HCT116 (cell line): ENCODE measurements at regions not wholly inside any gene's neighbourhood (a gene's known extent, or its start where the extent isn't known, plus 50 kb on each side); places are given as distances from the start of the nearest gene placed in this dataset.

Experiments
- ATAC-seq: fragments of 200-7000 bp; cut with Tn5 transposase; 2 replicates; pipeline ENCODE4 v1.9.1; 2020; ENCODE audit warnings: mild to moderate bottlenecking, moderate library complexity
- BruUV-seq: library from RNA; stranded (reverse); fragments of 400-500 nt; replicated peaks from 2 replicates; lab custom pipeline; 2021; lab: Mats Ljungman, UMichigan
- CTCF ChIA-PET: fragments of 300-600 bp; sonication (Branson Sonifier 250); formaldehyde crosslinking; loops from one replicate; lab custom pipeline; 2021; ENCODE audit warnings: antibody characterized with exemption; lab: Charles Lee
- POLR2A ChIA-PET: fragments of 300-600, 350-600 bp; sonication (Branson Sonifier 250); formaldehyde crosslinking; loops from one replicate; lab custom pipeline; 2021; ENCODE audit warnings: antibody characterized with exemption; lab: Charles Lee
- RAD21 ChIA-PET, 2 experiments: fragments of 300-600 bp; sonication (Branson Sonifier 250); formaldehyde crosslinking; loops; one replicate each; lab custom pipeline; 2023; ENCODE audit warnings: low total read pairs in 2 of 2; ENCODE audit not compliant: uncharacterized antibody in 2 of 2, unreplicated experiment in 2 of 2, low non-redundant PET in 1 of 2; lab: Charles Lee
- DNase-seq: peaks from one replicate; pipeline ENCODE4 v3.0.0-alpha.2; 2010; ENCODE audit warnings: low read depth, low spot score
- H2AFZ ChIP-seq: fragments of 200-600 bp; shearing (Covaris generic), sonication (generic); 2 replicates; pipeline ENCODE4 v1.6.1; 2017; ENCODE audit warnings: low read depth, mixed run types, mixed read lengths, antibody characterized with exemption, low read length; ENCODE audit not compliant: poor library complexity, severe bottlenecking
- H3K27ac ChIP-seq: 2 replicates; pipeline ENCODE4 v1.5.1; 2012; ENCODE audit warnings: low read depth, low read length
- H3K27me3 ChIP-seq: fragments of 200-600 bp; sonication (generic); 2 replicates; pipeline ENCODE4 v1.6.1; 2016; ENCODE audit warnings: mixed run types, low read length, mixed read lengths; ENCODE audit not compliant: insufficient read depth
- H3K36me3 ChIP-seq, 2 experiments: fragments of 200-500 bp in 1 of 2; fragments of 200-600 bp in 1 of 2; sonication (Bioruptor generic) in 1 of 2; sonication (generic) in 1 of 2; 2 replicates each; pipeline versions ENCODE4 v1.5.1 to v1.6.1; 2014 to 2016; ENCODE audit warnings: low read length in 2 of 2, inconsistent platforms in 1 of 2, mixed read lengths in 1 of 2, mixed run types in 1 of 2; ENCODE audit not compliant: insufficient read depth in 2 of 2, control insufficient read depth in 1 of 2
- H3K4me1 ChIP-seq, 2 experiments: fragments of 200-600 bp in 1 of 2; sonication (generic) in 1 of 2; 2 replicates each; pipeline versions ENCODE4 v1.5.1 to v1.6.1; 2012 to 2017; ENCODE audit warnings: low read length in 2 of 2, inconsistent platforms in 1 of 2, mild to moderate bottlenecking in 1 of 2, mixed read lengths in 1 of 2, mixed run types in 1 of 2, moderate library complexity in 1 of 2; ENCODE audit not compliant: insufficient read depth in 2 of 2, control insufficient read depth in 1 of 2
- H3K4me2 ChIP-seq: fragments of 200-600 bp; sonication (generic); 2 replicates; pipeline ENCODE4 v1.6.1; 2017; ENCODE audit warnings: mixed run types, low read length, mixed read lengths
- H3K4me3 ChIP-seq, 2 experiments: fragments of 200-600 bp in 1 of 2; sonication (generic) in 1 of 2; replicated peaks in 1 of 2; 2 replicates each; pipeline ENCODE4 v1.5.1; 2011 to 2016; ENCODE audit warnings: low read length in 2 of 2, control low read depth in 1 of 2, low read depth in 1 of 2, mild to moderate bottlenecking in 1 of 2, mixed read lengths in 1 of 2, mixed run types in 1 of 2
- H3K79me2 ChIP-seq: fragments of 200-600 bp; sonication (generic); 2 replicates; pipeline ENCODE4 v1.6.1; 2017; ENCODE audit warnings: mild to moderate bottlenecking, mixed run types, low read length, moderate library complexity, mixed read lengths; ENCODE audit not compliant: insufficient read depth
- H3K9ac ChIP-seq: fragments of 200-600 bp; sonication (generic); 2 replicates; pipeline ENCODE4 v1.6.1; 2016; ENCODE audit warnings: low read length, mixed read lengths
- H3K9me2 ChIP-seq: fragments of 200-600 bp; sonication (generic), shearing (Covaris generic); 2 replicates; pipeline ENCODE4 v1.6.1; 2017; ENCODE audit warnings: mixed run types, mild to moderate bottlenecking, moderate library complexity; ENCODE audit not compliant: insufficient read depth
- H3K9me3 ChIP-seq, 2 experiments: fragments of 200-500 bp in 1 of 2; fragments of 200-600 bp in 1 of 2; sonication (Bioruptor generic) in 1 of 2; sonication (generic) in 1 of 2; 2 replicates each; pipeline ENCODE4 v1.6.1; 2014 to 2017; ENCODE audit warnings: low read length in 2 of 2, mixed read lengths in 2 of 2, inconsistent platforms in 1 of 2, low read depth in 1 of 2, mild to moderate bottlenecking in 1 of 2, mixed run types in 1 of 2, moderate library complexity in 1 of 2; ENCODE audit not compliant: control insufficient read depth in 1 of 2, insufficient read depth in 1 of 2
- H4K20me1 ChIP-seq: fragments of 200-600 bp; sonication (generic), shearing (Covaris generic); 2 replicates; pipeline ENCODE4 v1.6.1; 2017; ENCODE audit warnings: mixed run types, mild to moderate bottlenecking, moderate library complexity; ENCODE audit not compliant: insufficient read depth
- ATF3 ChIP-seq: IDR thresholded peaks from 2 replicates; pipeline ENCODE4 v1.6.1; 2012
- CBX3 ChIP-seq: IDR thresholded peaks from 2 replicates; pipeline ENCODE4 v1.6.1; 2012; ENCODE audit warnings: low read depth
- CTCF ChIP-seq, 3 experiments: fragments of 200-600 bp in 1 of 3; sonication (generic) in 1 of 3; IDR thresholded peaks in 2 of 3; conservative IDR thresholded peaks in 1 of 3; 2 replicates each; pipeline ENCODE4 v1.5.1; 2012 to 2017; ENCODE audit warnings: low read depth in 2 of 3, low read length in 2 of 3, antibody characterized with exemption in 1 of 3, borderline replicate concordance in 1 of 3, control low read depth in 1 of 3, mild to moderate bottlenecking in 1 of 3, mixed read lengths in 1 of 3, mixed run types in 1 of 3, moderate library complexity in 1 of 3; ENCODE audit not compliant: insufficient read depth in 1 of 3
- EGR1 ChIP-seq: IDR thresholded peaks from 2 replicates; pipeline ENCODE4 v1.6.1; 2012; ENCODE audit warnings: low read depth
- ELF1 ChIP-seq: IDR thresholded peaks from 2 replicates; pipeline ENCODE4 v1.6.1; 2012; ENCODE audit warnings: low read depth, borderline replicate concordance
- EZH2 ChIP-seq: fragments of 200-600 bp; sonication (generic); IDR thresholded peaks from 2 replicates; pipeline ENCODE4 v1.6.1; 2017; ENCODE audit warnings: antibody characterized with exemption, mixed run types
- JUND ChIP-seq: IDR thresholded peaks from 2 replicates; pipeline ENCODE4 v1.6.1; 2012
- POLR2A ChIP-seq: IDR thresholded peaks from 2 replicates; pipeline ENCODE4 v1.7.0; 2011; ENCODE audit warnings: borderline replicate concordance; ENCODE audit not compliant: insufficient read depth, insufficient read length; ENCODE audit errors: extremely low read depth
- POLR2AphosphoS5 ChIP-seq: IDR thresholded peaks from 2 replicates; pipeline ENCODE4 v1.6.1; 2011; ENCODE audit warnings: mild to moderate bottlenecking, low read depth, low read length, moderate library complexity
- RAD21 ChIP-seq: IDR thresholded peaks from 2 replicates; pipeline ENCODE4 v1.6.1; 2012; ENCODE audit warnings: low read depth, mild to moderate bottlenecking
- TCF7L2 ChIP-seq: IDR thresholded peaks from 2 replicates; pipeline ENCODE4 v1.7.0; 2011; ENCODE audit warnings: borderline replicate concordance, inconsistent platforms; ENCODE audit not compliant: insufficient read depth, insufficient read length; ENCODE audit errors: extremely low read depth
- YY1 ChIP-seq: IDR thresholded peaks from 2 replicates; pipeline ENCODE4 v1.6.1; 2011; ENCODE audit warnings: low read length, low read depth, moderate library complexity, mild to moderate bottlenecking; ENCODE audit not compliant: insufficient replicate concordance; ENCODE audit errors: extremely low read depth
- ZBTB33 ChIP-seq: IDR thresholded peaks from 2 replicates; pipeline ENCODE4 v1.6.1; 2011; ENCODE audit warnings: mild to moderate bottlenecking, low read length, moderate library complexity; ENCODE audit not compliant: insufficient replicate concordance; ENCODE audit errors: extremely low read depth
- ZNF274 ChIP-seq: fragments of 200-500 bp; sonication (Bioruptor generic); IDR thresholded peaks from 2 replicates; pipeline ENCODE4 v1.6.1; 2014; ENCODE audit warnings: mild to moderate bottlenecking, low read depth, low read length, inconsistent platforms
- intact Hi-C: fragments of 100-400 bp; cut with micrococcal nuclease; formaldehyde crosslinking; loops from 2 replicates; pipeline ENCODE4 v1.10.0; 2022

- TF ChIP-seq ZBTB33 (no peak), YY1 (no peak), TCF7L2 (no peak), POLR2A (no peak)
These were observed 182.4 kb upstream of the MC4R start (continued) for GRCh38 chr18:60554967-60555366.

- Histone ChIP-seq H2AFZ (no peak overlapping the region), H3K4me3 (no peak overlapping the region), H4K20me1 (no peaks in the 10 kb centered on the region), H3K79me2 (no peaks in the 10 kb centered on the region), H3K4me1 (no peaks in the 10 kb centered on the region), H3K9me3 (no peaks in the 10 kb centered on the region), H3K9me2 (no peaks in the 10 kb centered on the region), H3K27ac (no peak overlapping the region), H3K9ac (no peak overlapping the region), H3K4me2 (no peak overlapping the region), H3K36me3 (no peaks in the 10 kb centered on the region), H3K27me3 (no peaks in the 10 kb centered on the region)
- DNase-seq (no peak), ATAC-seq (no peak)
- no TSS peak for BruUV-seq
- RAD21 ChIA-PET = no interaction called here
- POLR2A ChIA-PET = interaction anchor here (0.6 kb wide), 1 partner anchor 287 kb away, joined by 3 read pairs; no protein-coding TSS in a partner anchor
- CTCF ChIA-PET = interaction anchor here (1.3 kb wide), 2 partner anchors 559 to 567 kb away, joined by 3 to 6 read pairs; no protein-coding TSS in a partner anchor
- intact Hi-C loops = no loop called here
- TF ChIP-seq CBX3 = no peak
- TF ChIP-seq RAD21 = no peak
- TF ChIP-seq ELF1 = no peak
- TF ChIP-seq CTCF (IDR thresholded peaks at IDR 0.05 in 2 of 3, conservative IDR thresholded peaks at IDR 0.05 in 1 of 3; ENCODE audit: borderline replicate concordance in 1 of 3, insufficient read depth in 1 of 3, low read depth in 2 of 3, low read length in 2 of 3) = no peak
- TF ChIP-seq EGR1 = no peak
- TF ChIP-seq ATF3 = no peak
- TF ChIP-seq EZH2 = no peak
- no peak for TF ChIP-seq TCF7L2
- no peak for TF ChIP-seq ZNF274
- TF ChIP-seq JUND = no peak
- TF ChIP-seq POLR2AphosphoS5 = no peak
- no peak for TF ChIP-seq ZBTB33
These were observed 183.1 kb upstream of the MC4R start for GRCh38 chr18:60555625-60556024.
